ENCODE measurements at regions not wholly inside any gene's neighbourhood (a gene's known extent, or its start where the extent isn't known, plus 50 kb on each side); places are given as distances from the start of the nearest gene placed in this dataset.

GRCh38 chrX:22674932-22675331 is 324.8 kb upstream of the DDX53 start:
- no peak for DNase-seq (ENCODE audit: low spot score in 2 of 2)
- intact Hi-C loops (cut with DNase I; ENCODE audit: low total_unique reads): no loop called here

GRCh38 chrX:22686138-22686541 is 313.6 kb upstream of the DDX53 start:
- intact Hi-C loops (cut with DNase I; ENCODE audit: low total_unique reads): no loop called here
- Histone ChIP-seq H3K36me3 (no peaks in the 10 kb centered on the region), H3K4me1 (no peaks in the 10 kb centered on the region), H3K4me3 (no peak overlapping the region), H3K27me3 (peaks cover 0 to 16% of the 10 kb centered on the region in 2 donors), H3K9me3 (no peaks in the 10 kb centered on the region), H3K27ac (no peak overlapping the region)
- DNase-seq (ENCODE audit: low spot score in 2 of 2): no peak
- TF ChIP-seq POLR2A (IDR thresholded peaks at IDR 0.05) (no peak), CTCF (IDR thresholded peaks at IDR 0.05) (no peak), POLR2AphosphoS5 (IDR thresholded peaks at IDR 0.05) (no peak)

More at GRCh38 chrX:22674932-22675331, 324.8 kb upstream of the DDX53 start:
- TF ChIP-seq CTCF (IDR thresholded peaks at IDR 0.05): no peak
- no peak for TF ChIP-seq POLR2AphosphoS5 (IDR thresholded peaks at IDR 0.05)
- TF ChIP-seq POLR2A (IDR thresholded peaks at IDR 0.05): no peak
- Histone ChIP-seq H3K9me3 (no peaks in the 10 kb centered on the region), H3K27me3 (peaks cover 0 to 4% of the 10 kb centered on the region in 2 donors), H3K27ac (no peak overlapping the region), H3K4me3 (no peak overlapping the region), H3K36me3 (no peaks in the 10 kb centered on the region), H3K4me1 (no peaks in the 10 kb centered on the region)

- H3K27ac ChIP-seq: no peak overlapping the region
- intact Hi-C loops (cut with DNase I; ENCODE audit: low total_unique reads): no loop called here
- TF ChIP-seq POLR2AphosphoS5 (IDR thresholded peaks at IDR 0.05) (no peak), POLR2A (IDR thresholded peaks at IDR 0.05) (no peak), CTCF (IDR thresholded peaks at IDR 0.05) (no peak)
- peaks cover 0 to 16% of the 10 kb centered on the region in 2 donors for H3K27me3 ChIP-seq
- no peak for DNase-seq (ENCODE audit: low spot score in 2 of 2)
- no peaks in the 10 kb centered on the region for H3K9me3 ChIP-seq
- no peaks in the 10 kb centered on the region for H3K4me1 ChIP-seq
- no peak overlapping the region for H3K4me3 ChIP-seq
- no peaks in the 10 kb centered on the region for H3K36me3 ChIP-seq
These were observed 310.5 kb upstream of the DDX53 start for GRCh38 chrX:22689290-22689689.

DNA sequence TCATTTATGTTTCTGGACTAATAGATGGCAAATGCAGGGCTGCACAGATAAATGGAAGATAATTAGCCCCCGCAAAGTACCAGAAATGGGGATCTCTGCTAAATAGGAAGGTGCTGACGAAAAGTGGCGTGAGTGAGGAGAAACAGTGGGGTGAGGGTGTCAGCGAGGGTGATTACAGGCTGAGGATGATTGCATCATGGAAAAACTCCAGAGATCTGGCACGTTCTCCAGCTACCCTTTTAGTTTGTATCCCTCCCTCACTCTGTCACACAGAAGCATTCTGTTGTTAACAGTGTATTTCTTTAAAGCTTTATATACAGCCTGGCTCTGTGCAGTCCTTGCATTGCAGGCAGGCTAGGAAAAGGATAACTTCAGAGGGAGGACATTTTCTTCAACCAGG is 309.6 kb upstream of the DDX53 start:
- H3K4me1 ChIP-seq: no peaks in the 10 kb centered on the region
- peaks cover 0 to 16% of the 10 kb centered on the region in 2 donors for H3K27me3 ChIP-seq
- no peak overlapping the region for H3K27ac ChIP-seq
- H3K4me3 ChIP-seq: no peak overlapping the region
- TF ChIP-seq POLR2AphosphoS5 (IDR thresholded peaks at IDR 0.05): no peak
- intact Hi-C loops (cut with DNase I; ENCODE audit: low total_unique reads): no loop called here
- no peaks in the 10 kb centered on the region for H3K9me3 ChIP-seq
- no peaks in the 10 kb centered on the region for H3K36me3 ChIP-seq
- DNase-seq (ENCODE audit: low spot score in 2 of 2): no peak

DNA sequence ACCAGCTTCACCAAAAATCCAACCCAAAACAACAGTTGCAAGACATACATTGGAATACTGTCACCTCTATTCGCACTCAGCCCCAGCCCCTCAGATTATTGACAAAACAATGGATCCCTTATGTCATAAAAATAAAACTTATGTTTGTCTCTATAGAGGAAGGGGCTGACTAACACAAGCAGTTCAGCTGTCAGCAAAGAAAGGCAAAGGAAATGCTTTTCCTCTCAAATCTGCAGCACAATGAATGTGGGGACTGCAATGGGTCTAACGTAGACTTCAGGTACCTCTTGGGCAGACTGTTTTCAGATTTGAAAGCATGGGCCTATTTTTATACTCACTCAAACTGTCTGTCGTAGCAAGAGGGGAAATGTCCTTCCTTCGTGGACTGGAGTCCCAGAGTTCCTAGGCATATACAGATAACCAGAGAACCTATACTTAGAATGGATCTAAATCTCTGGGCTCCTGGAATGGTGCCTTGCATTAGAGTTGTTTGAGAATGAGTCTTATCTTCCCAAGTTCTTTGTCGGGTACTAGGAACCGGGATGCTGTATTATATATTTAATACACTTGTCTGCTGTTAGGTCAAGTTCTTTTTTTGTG is 307.7 kb upstream of the DDX53 start:
- Histone ChIP-seq H3K27ac (no peak overlapping the region), H3K4me1 (no peaks in the 10 kb centered on the region), H3K36me3 (no peaks in the 10 kb centered on the region), H3K4me3 (no peak overlapping the region), H3K27me3 (peaks cover 0 to 16% of the 10 kb centered on the region in 2 donors), H3K9me3 (no peaks in the 10 kb centered on the region)
- intact Hi-C loops (cut with DNase I; ENCODE audit: low total_unique reads): no loop called here
- no peak for TF ChIP-seq CTCF (IDR thresholded peaks at IDR 0.05)
- no peak for TF ChIP-seq POLR2AphosphoS5 (IDR thresholded peaks at IDR 0.05)
- TF ChIP-seq POLR2A (IDR thresholded peaks at IDR 0.05): no peak
- DNase-seq (ENCODE audit: low spot score in 2 of 2): no peak

- H3K4me3 ChIP-seq: no peak overlapping the region
- no peaks in the 10 kb centered on the region for H3K9me3 ChIP-seq
- no peak overlapping the region for H3K27ac ChIP-seq
- intact Hi-C loops (cut with DNase I; ENCODE audit: low total_unique reads): no loop called here
- no peak for TF ChIP-seq POLR2A (IDR thresholded peaks at IDR 0.05)
- TF ChIP-seq CTCF (IDR thresholded peaks at IDR 0.05): no peak
- no peak for TF ChIP-seq POLR2AphosphoS5 (IDR thresholded peaks at IDR 0.05)
- no peaks in the 10 kb centered on the region for H3K27me3 ChIP-seq
- H3K4me1 ChIP-seq: no peaks in the 10 kb centered on the region
- H3K36me3 ChIP-seq: no peaks in the 10 kb centered on the region
- DNase-seq (ENCODE audit: low spot score in 2 of 2): no peak
These were observed 301.6 kb upstream of the DDX53 start for GRCh38 chrX:22698151-22698550.
